ENCODE measurements at regions not wholly inside any gene's neighbourhood (a gene's known extent, or its start where the extent isn't known, plus 50 kb on each side); places are given as distances from the start of the nearest gene placed in this dataset.
"Not testable (repeated sequence)": the region's sequence is repeated elsewhere in the genome, so short reads cannot be mapped to it uniquely, and the experiment has no call there.

- DNase-seq (ENCODE audit: low read depth in 3 of 3), result no peak
Measured at GRCh38 chr7:10282909-10283308, 690.8 kb upstream of the PHF14 start.

DNA sequence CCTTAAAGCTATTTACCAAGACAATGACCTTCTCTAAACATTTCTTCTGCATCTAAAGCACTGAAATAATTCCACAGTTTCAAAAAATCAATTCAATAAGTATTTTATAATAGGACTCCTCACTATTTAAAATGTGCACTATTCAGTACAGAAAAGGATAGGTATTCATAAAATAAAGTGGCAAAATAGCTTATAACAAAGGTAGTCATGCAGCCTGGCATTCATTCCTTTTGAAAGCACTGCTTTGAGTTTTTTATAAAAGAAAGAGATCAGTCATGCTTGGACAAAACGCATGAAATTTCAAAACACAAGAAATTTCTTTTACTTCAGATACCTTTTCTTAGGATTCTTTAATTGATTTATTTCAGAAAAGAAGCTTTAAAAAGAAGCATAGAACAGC is 689.7 kb upstream of the PHF14 start:
- no peak for DNase-seq (ENCODE audit: low read depth in 3 of 3)

DNA sequence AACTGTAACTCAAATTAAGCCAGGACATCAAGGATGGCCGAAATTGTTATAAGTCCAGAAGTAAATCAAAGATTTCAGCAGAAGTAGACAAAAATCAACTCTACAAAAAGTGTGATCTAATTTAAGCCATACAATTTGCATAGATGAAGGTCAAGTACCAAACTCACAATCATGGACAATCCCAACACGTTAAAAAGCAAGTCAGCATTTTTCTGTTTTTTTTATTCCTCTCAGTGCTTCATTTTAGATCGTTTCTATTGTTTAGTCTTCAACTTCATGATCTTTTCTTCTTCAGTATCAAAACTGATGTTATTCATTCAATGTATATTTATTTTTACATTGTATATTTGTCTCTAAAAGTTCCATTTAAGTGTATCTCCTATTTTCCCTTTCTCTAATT is 674.3 kb upstream of the PHF14 start:
- no peak for DNase-seq (ENCODE audit: low read depth in 3 of 3)

DNA sequence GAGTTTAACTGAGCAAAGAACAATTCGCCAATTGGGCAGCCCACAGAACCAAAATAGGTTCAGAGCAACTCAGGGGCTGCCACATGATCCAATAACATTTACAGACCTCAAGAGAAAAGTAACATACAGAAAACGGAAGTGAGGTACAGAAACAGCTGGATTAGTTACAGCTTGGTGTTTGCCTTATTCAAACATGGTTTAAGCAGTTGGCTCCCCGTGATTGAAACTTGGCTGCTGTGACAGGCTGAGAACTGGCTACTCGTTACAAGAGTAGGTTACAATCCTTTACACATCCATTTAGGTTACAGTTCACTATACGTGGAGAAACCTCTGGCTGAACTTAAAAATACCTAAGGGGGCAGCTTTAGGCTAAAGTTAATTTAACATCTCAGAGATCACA is 673.1 kb upstream of the PHF14 start:
- DNase-seq (ENCODE audit: low read depth in 3 of 3), result no peak

GRCh38 chr7:10308276-10308675 is 665.4 kb upstream of the PHF14 start:
- no peak for DNase-seq (ENCODE audit: low read depth in 3 of 3)

DNA sequence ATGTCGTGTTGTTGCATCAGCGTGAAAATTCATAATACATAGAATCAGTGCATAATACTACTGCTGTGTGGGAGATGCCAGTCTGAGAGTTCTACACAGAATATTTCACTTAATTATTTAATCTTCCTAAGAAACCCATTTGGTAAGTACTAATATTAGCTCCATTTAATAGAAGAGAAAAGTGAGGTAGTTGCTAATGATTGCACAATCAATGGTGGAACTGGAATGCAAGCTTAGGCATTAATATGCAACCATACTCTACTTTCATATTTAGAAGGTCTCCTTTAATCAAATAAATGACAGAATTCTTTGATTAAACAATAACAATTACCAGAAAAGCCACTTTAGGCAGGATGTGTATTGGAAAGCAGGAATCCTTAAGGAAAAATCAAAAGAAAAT is 660.7 kb upstream of the PHF14 start:
- DNase-seq (ENCODE audit: low read depth in 3 of 3), result no peak

DNA sequence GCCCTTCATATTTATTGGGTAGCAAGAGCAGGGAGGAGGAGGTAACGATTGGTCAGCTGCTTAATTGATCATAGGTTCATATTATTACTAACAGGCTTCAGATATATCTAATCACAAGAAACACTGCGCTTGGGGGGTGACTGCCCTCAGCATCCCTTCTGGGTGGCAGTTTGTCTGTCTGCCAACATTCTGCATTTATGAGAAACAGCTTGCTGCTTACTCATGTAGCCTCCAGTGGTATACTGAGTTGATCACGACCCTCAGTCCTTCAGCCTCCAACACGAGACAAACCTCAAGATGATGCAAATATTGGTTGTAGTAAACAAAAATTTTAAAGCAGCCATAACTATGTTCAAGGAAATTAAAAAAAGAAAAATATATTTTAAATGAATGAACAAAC is 657.8 kb upstream of the PHF14 start:
- DNase-seq (ENCODE audit: low read depth in 3 of 3), result no peak

- no peak for DNase-seq (ENCODE audit: low read depth in 3 of 3)
Measured at GRCh38 chr7:10316488-10316887, 657.2 kb upstream of the PHF14 start.

- no peak for DNase-seq (ENCODE audit: low read depth in 3 of 3)
Measured at GRCh38 chr7:10325395-10325794, 648.3 kb upstream of the PHF14 start.

GRCh38 chr7:10343108-10343507 is 630.6 kb upstream of the PHF14 start:
- DNase-seq (ENCODE audit: low read depth in 3 of 3), result no peak

DNA sequence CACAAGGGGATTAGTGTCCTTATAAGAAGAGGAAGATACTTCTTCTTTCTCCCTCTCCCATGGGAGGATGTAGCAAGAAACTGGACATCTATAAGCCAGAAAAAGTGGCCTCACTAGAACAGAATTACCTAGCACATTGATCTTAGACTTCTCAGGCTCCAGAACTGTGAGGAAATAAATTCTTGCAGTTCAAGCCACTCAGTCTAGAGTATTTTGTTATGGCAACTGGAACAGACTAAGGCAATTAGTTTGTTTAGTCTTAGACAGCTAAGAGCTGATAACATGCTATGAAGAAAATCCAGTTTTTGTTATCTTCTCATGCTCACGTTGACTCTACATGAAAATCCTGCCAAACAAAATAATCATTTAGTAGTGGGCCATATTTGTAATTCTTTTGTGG is 627.6 kb upstream of the PHF14 start:
- DNase-seq (ENCODE audit: low read depth in 3 of 3), result no peak

DNA sequence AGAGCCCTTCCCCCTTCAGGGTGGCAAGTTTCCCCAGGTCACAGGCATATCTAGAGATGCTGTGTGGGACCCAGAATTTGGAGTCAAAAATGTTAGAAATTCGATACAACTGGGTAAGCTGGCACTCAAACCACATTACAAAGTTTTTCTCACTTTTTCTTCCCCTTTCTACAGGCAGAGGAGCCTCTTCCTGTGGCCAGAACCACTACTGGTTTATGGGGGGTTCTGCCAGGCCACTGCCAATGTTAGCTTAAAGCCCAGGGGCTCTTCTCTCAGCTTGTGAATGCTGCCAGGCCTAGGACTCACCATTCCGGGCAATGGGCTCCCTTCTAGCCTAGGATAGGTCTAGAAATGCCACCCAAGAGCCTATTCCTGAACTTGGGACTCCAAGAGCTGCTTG is 617.9 kb upstream of the PHF14 start:
- no peak for DNase-seq (ENCODE audit: low read depth in 3 of 3)

- DNase-seq (ENCODE audit: low read depth in 3 of 3), result no peak
Measured at GRCh38 chr7:10360050-10360449, 613.6 kb upstream of the PHF14 start.

DNA sequence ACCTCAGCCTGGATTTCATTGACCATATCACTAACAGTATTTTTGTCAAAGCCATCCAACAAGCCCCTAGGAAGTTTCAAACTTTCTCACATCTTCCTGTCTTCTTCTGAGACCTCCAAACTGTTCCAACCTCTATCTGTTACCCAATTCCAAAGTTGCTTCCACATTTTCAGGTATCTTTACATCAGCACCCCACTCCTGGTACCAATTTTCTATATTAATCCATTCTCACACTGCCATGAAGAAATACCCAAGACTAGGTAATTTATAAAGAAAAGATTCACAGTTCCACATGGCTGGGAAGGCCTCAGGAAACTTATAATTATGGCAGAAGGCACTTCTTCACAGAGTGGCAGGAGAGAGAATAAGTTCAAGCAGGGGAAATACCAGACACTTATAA is 571.9 kb upstream of the PHF14 start:
- DNase-seq (ENCODE audit: low read depth in 3 of 3), result no peak

- DNase-seq (ENCODE audit: low read depth in 3 of 3), result no peak
Measured at GRCh38 chr7:10412422-10413019, 561.2 kb upstream of the PHF14 start.

GRCh38 chr7:10418985-10419384 is 554.7 kb upstream of the PHF14 start:
- DNase-seq (ENCODE audit: low read depth in 3 of 3), result no peak

DNA sequence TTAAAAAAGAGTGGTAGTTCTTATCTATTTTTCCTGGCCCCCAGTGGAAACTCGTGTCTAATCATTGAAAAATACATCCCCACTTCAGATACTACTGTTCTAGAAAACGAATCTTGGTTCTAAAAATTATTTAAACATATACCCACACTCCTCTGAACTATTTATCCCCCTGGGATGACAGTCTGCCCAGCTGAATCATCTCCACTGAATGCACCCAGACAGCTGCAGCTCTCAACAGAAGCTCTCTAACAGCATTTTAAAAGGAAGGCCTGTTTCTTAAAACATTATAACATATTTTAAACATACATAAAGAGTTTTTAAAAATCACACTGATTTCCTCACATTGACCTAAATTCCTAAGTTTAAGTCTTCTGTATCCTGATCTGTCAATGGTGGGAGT is 544.6 kb upstream of the PHF14 start:
- no peak for DNase-seq (ENCODE audit: low read depth in 3 of 3)

DNA sequence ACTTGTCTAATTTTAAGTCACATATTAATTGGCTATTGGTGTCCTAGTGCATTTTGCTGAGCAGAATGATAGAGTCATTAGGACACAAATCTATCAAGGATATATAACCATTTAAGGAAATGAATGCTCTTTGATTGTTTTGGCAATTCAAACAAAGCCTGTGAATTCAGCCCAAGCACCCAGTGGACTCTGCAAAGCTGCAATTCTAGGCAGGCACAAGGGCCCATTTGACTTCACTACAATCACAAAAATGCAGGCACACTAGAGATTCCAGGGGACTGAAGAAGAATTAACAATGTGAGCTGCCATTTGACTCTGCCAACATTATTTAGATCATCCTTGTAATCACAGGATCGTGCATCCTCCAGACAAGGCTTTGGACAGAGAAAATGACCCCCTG is 544.2 kb upstream of the PHF14 start:
- no peak for DNase-seq (ENCODE audit: low read depth in 3 of 3)

DNA sequence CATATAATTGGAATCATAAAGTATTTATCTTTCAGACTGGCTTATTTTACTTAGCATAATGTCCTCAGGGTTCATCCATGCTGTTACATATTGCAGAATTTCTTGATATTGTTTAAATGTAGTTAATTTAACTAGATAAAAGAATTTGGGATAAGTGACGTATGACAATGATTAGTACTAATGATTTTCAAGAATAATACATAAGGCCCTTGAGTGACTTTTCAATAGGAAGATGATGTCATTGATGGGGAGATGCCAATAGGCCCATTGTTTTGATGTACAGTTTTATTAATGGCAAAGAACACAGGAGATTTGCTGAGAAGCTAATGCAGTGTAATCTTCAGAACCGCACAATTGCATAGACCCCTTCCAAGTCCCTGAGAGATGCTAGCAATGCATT is 537.4 kb upstream of the PHF14 start:
- no peak for DNase-seq (ENCODE audit: low read depth in 3 of 3)

- DNase-seq (ENCODE audit: low read depth in 3 of 3), result no peak
Measured at GRCh38 chr7:10439027-10439426, 534.6 kb upstream of the PHF14 start.

DNA sequence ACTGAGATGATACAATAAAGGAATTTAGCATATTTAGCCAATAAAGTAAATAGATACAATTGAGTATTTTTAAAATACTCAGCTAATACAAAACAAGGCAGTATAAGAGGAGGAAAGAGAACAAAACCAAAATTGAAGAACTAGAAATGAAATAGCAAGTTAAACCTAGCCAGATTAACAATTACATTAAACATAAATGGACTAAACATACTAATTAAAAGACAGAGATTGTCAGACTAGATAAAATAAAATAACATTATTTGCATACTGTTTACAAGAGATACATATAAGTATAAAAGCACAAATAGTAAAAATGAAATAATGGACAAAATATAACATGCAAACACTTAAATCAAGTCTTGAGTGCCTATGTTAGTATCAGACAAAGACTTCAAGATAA is 517.7 kb upstream of the PHF14 start:
- no peak for DNase-seq (ENCODE audit: low read depth in 3 of 3)

DNA sequence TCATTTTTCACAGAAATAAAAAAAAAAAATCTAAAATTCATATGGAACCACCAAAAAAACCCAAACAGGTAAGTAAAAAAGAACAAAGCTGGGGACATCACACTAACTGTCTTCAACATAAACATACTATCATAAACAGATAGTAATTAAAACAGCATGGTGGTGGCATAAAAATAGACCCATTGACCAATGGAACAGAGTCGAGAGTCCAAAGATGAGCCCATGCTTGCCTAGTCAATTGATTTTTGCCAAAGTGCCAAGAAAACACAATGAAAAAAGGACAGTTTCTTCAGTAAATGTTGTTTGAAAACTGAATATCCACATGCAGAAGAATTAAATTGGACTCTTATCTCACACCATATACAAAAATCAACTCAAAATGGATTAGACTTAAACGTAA is 513.2 kb upstream of the PHF14 start:
- no peak for DNase-seq (ENCODE audit: low read depth in 3 of 3)

DNA sequence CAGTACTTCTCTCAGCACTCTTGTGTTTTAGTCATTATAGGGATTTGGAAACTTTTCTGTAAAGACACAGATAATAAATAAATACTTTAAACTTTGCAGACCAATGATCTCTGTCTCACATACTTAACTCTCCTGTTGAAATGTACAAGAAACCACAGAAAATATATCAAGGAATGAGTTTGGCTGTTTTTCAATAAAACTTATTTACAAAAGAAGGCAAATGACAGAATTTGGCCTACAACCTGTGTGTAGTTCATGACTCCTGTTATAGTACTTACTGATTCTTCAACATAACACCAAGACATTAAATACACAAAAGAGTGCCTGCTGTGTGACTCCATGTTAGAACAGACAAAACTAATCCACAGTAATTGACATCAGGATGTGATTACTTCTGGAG is 510.0 kb upstream of the PHF14 start:
- no peak for DNase-seq (ENCODE audit: low read depth in 3 of 3)

GRCh38 chr7:10465536-10465935 is 508.1 kb upstream of the PHF14 start:
- not testable (repeated sequence) for DNase-seq (ENCODE audit: low read depth in 3 of 3)

DNA sequence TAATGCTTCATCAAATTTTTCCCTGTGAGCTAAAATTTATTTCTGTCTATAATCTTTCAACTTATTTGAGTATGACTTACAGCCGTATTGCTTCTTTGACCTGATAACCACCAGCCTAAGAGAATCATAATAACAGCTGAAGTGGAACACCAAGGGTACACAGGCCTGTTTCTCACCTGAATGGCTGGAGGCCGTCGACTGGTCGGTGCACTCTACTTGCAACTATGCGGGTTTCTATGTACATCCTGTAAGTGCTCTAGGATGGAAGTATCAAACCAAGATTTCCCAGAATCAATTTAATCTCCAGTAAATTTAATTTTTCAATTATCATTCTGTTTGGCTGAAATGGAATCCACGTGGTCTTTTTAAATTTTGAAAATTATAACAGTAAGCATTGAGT is 504.8 kb upstream of the PHF14 start:
- no peak for DNase-seq (ENCODE audit: low read depth in 3 of 3)

Measured in stimulated activated CD4-positive, alpha-beta T cell treated with anti-CD3 and anti-CD28 coated beads, TNF-alpha, amount 100 ng/mL, for 4 hours (primary cell).